Fibroblast of mammary gland (primary cell): ENCODE measurements at regions not wholly inside any gene's neighbourhood (a gene's known extent, or its start where the extent isn't known, plus 50 kb on each side); places are given as distances from the start of the nearest gene placed in this dataset.

Experiments
- DNase-seq: peaks from one replicate; pipeline ENCODE4 v3.0.0-alpha.2; 2010; ENCODE audit warnings: low read depth
- H3K4me3 ChIP-seq: 2 replicates; pipeline ENCODE4 v1.5.1; 2011; ENCODE audit warnings: low read depth, mild to moderate bottlenecking, low read length, moderate library complexity; ENCODE audit not compliant: control insufficient read depth
- CTCF ChIP-seq: conservative IDR thresholded peaks from 2 replicates; pipeline ENCODE4 v1.5.1; 2011; ENCODE audit warnings: low read depth, low read length, inconsistent platforms; ENCODE audit not compliant: control insufficient read depth, insufficient read depth

- no peak overlapping the region for H3K4me3 ChIP-seq
- no peak for TF ChIP-seq CTCF
- no peak for DNase-seq
Measured at GRCh38 chr4:17296921-17297890, 214.7 kb downstream of the QDPR start.

- no peak for TF ChIP-seq CTCF
- no peak overlapping the region for H3K4me3 ChIP-seq
- DNase-seq, result no peak
Measured at GRCh38 chr4:17293901-17294300, 218.0 kb downstream of the QDPR start.

- TF ChIP-seq CTCF, result no peak
- no peak overlapping the region for H3K4me3 ChIP-seq
- no peak for DNase-seq
Measured at GRCh38 chr4:17288151-17288550, 223.7 kb downstream of the QDPR start.

GRCh38 chr4:17286752-17287460 lies 225.0 kb downstream of the QDPR start:
- TF ChIP-seq CTCF, result no peak
- no peak for DNase-seq
- H3K4me3 ChIP-seq, result no peak overlapping the region

GRCh38 chr4:17285747-17286146 lies 226.1 kb downstream of the QDPR start:
- no peak overlapping the region for H3K4me3 ChIP-seq
- TF ChIP-seq CTCF, result no peak
- no peak for DNase-seq

GRCh38 chr4:17284323-17285175 lies 227.3 kb downstream of the QDPR start:
- TF ChIP-seq CTCF, result no peak
- no peak overlapping the region for H3K4me3 ChIP-seq
- DNase-seq, result no peak
